GM23338 (cell line): ENCODE measurements at regions not wholly inside any gene's neighbourhood (a gene's known extent, or its start where the extent isn't known, plus 50 kb on each side); places are given as distances from the start of the nearest gene placed in this dataset.

Experiments
- ATAC-seq: fragments of 200-7000 bp; cut with Tn5 transposase; 3 replicates; pipeline ENCODE4 v1.9.1; 2020
- DNase-seq: peaks from one replicate; pipeline ENCODE4 v3.0.0-alpha.2; 2015; ENCODE audit warnings: low spot score
- H2AFZ ChIP-seq: fragments of 200-600 bp; sonication (generic); 2 replicates; pipeline ENCODE4 v1.8.0; 2016; ENCODE audit warnings: antibody characterized with exemption, mild to moderate bottlenecking, moderate library complexity
- H3F3A ChIP-seq: fragments of 200-600 bp; sonication (generic); replicated peaks from 2 replicates; pipeline ENCODE4 v1.8.0; 2017; ENCODE audit warnings: antibody characterized with exemption, mixed run types, low read depth
- H3K27ac ChIP-seq: fragments of 200-600 bp; sonication (generic); 2 replicates; pipeline ENCODE4 v1.6.1; 2016; ENCODE audit warnings: low read depth
- H3K27me3 ChIP-seq: fragments of 200-600 bp; sonication (generic); 2 replicates; pipeline ENCODE4 v1.8.0; 2016; ENCODE audit warnings: mild to moderate bottlenecking, mixed run types, moderate library complexity; ENCODE audit not compliant: insufficient read depth
- H3K36me3 ChIP-seq: fragments of 200-600 bp; sonication (generic); 2 replicates; pipeline ENCODE4 v1.8.0; 2016; ENCODE audit warnings: mild to moderate bottlenecking; ENCODE audit not compliant: insufficient read depth
- H3K4me1 ChIP-seq: fragments of 200-600 bp; sonication (generic); 2 replicates; pipeline ENCODE4 v1.8.0; 2016; ENCODE audit warnings: mild to moderate bottlenecking, moderate library complexity; ENCODE audit not compliant: insufficient read depth
- H3K4me2 ChIP-seq: fragments of 200-600 bp; sonication (generic); 2 replicates; pipeline ENCODE4 v1.7.1; 2017; ENCODE audit warnings: mixed run types
- H3K4me3 ChIP-seq: fragments of 200-600 bp; sonication (generic); 2 replicates; pipeline ENCODE4 v1.6.1; 2016; ENCODE audit warnings: mixed run types
- H3K79me2 ChIP-seq: fragments of 200-600 bp; sonication (generic); replicated peaks from 2 replicates; pipeline ENCODE4 v1.8.0; 2017; ENCODE audit warnings: mild to moderate bottlenecking; ENCODE audit not compliant: insufficient read depth
- H3K9me2 ChIP-seq: fragments of 200-600 bp; sonication (generic); 2 replicates; pipeline ENCODE4 v1.8.0; 2017; ENCODE audit not compliant: insufficient read depth
- H4K20me1 ChIP-seq: fragments of 200-600 bp; sonication (generic); replicated peaks from 2 replicates; pipeline ENCODE4 v1.8.0; 2017; ENCODE audit warnings: mild to moderate bottlenecking; ENCODE audit not compliant: insufficient read depth
- H3K27ac Mint-ChIP-seq: 2 replicates; pipeline ENCODE4 v1.8.0; 2020; ENCODE audit warnings: inconsistent platforms, mild to moderate bottlenecking, moderate library complexity, mixed read lengths
- H3K27me3 Mint-ChIP-seq: 3 replicates; pipeline ENCODE4 v1.8.0; 2022; ENCODE audit warnings: low read depth, mild to moderate bottlenecking, moderate library complexity, mixed read lengths, inconsistent platforms; ENCODE audit not compliant: insufficient read depth, poor library complexity
- H3K36me3 Mint-ChIP-seq: 3 replicates; pipeline ENCODE4 v1.8.0; 2021; ENCODE audit warnings: low read depth, mild to moderate bottlenecking, inconsistent platforms, moderate library complexity, mixed read lengths
- H3K4me1 Mint-ChIP-seq: 3 replicates; pipeline ENCODE4 v1.8.0; 2020; ENCODE audit warnings: mild to moderate bottlenecking, inconsistent platforms, mixed read lengths
- H3K4me3 Mint-ChIP-seq: 3 replicates; pipeline ENCODE4 v1.8.0; 2021; ENCODE audit warnings: moderate library complexity, mild to moderate bottlenecking, inconsistent platforms, mixed read lengths
- H3K9me3 Mint-ChIP-seq: 3 replicates; pipeline ENCODE4 v1.8.0; 2020; ENCODE audit warnings: moderate library complexity, mild to moderate bottlenecking, inconsistent platforms, mixed read lengths
- CREB1 ChIP-seq: fragments of 250-450 bp; sonication (Bioruptor Pico); IDR thresholded peaks from 2 replicates; pipeline ENCODE4 v1.5.0; 2020; ENCODE audit warnings: low read depth, mild to moderate bottlenecking, moderate library complexity
- CTCF ChIP-seq, 2 experiments: fragments of 200-600 bp in 1 of 2; sonication (generic) in 1 of 2; conservative IDR thresholded peaks; 2 replicates each; pipeline versions ENCODE4 v1.5.1 to v1.6.1; 2016 to 2017; ENCODE audit warnings: antibody characterized with exemption in 2 of 2, low read depth in 2 of 2, mild to moderate bottlenecking in 2 of 2, moderate library complexity in 1 of 2
- EZH2 ChIP-seq: fragments of 200-600 bp; sonication (generic); IDR thresholded peaks from one replicate; pipeline ENCODE4 v1.8.0; 2017; ENCODE audit warnings: antibody characterized with exemption, mild to moderate bottlenecking, low read depth; ENCODE audit not compliant: unreplicated experiment
- NANOG ChIP-seq: IDR thresholded peaks from 2 replicates; pipeline ENCODE4 v1.6.1; 2016; ENCODE audit warnings: antibody characterized with exemption, borderline replicate concordance
- POLR2AphosphoS5 ChIP-seq: IDR thresholded peaks from 2 replicates; pipeline ENCODE4 v1.6.1; 2016; ENCODE audit warnings: antibody characterized with exemption, low read depth
- ZNF114 ChIP-seq: fragments of 250-450 bp; sonication (Bioruptor Pico); IDR thresholded peaks from 2 replicates; pipeline ENCODE4 v1.5.0; 2020; ENCODE audit warnings: mild to moderate bottlenecking, moderate library complexity
- ZNF331 ChIP-seq: fragments of 250-450 bp; sonication (Bioruptor Pico); IDR thresholded peaks from 2 replicates; pipeline ENCODE4 v1.5.0; 2020; ENCODE audit warnings: low read depth, mild to moderate bottlenecking, moderate library complexity
- TF ChIP-seq, protein P1 (sequence below): IDR thresholded peaks from one replicate; pipeline ENCODE4 v1.6.1; 2018; ENCODE audit warnings: antibody characterized with exemption; ENCODE audit not compliant: unreplicated experiment
- TF ChIP-seq, protein P2 (sequence below): IDR thresholded peaks from 2 replicates; pipeline ENCODE4 v1.6.1; 2016; ENCODE audit warnings: antibody characterized with exemption

DNA sequence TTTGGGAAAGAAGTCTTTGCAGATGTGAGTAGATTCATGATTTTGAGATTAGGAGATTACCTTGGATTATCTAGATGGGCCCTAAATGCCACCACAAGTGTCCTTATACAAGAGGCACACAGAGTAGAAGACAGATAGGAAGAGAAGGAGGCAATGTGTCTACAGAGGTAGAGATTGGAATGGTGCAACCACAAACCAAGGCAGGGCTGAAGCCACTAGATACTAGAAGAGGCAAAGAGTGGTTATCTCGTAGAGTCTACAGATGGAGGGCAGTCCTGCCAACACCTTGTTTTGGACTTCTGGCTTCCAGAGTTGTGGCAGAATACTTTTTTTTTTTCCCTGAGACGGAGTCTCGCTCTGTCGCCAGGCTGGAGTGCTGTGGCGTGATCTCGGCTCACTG lies 138.3 kb upstream of the AKIRIN2 start (continued):
- TF ChIP-seq, protein P1, sequence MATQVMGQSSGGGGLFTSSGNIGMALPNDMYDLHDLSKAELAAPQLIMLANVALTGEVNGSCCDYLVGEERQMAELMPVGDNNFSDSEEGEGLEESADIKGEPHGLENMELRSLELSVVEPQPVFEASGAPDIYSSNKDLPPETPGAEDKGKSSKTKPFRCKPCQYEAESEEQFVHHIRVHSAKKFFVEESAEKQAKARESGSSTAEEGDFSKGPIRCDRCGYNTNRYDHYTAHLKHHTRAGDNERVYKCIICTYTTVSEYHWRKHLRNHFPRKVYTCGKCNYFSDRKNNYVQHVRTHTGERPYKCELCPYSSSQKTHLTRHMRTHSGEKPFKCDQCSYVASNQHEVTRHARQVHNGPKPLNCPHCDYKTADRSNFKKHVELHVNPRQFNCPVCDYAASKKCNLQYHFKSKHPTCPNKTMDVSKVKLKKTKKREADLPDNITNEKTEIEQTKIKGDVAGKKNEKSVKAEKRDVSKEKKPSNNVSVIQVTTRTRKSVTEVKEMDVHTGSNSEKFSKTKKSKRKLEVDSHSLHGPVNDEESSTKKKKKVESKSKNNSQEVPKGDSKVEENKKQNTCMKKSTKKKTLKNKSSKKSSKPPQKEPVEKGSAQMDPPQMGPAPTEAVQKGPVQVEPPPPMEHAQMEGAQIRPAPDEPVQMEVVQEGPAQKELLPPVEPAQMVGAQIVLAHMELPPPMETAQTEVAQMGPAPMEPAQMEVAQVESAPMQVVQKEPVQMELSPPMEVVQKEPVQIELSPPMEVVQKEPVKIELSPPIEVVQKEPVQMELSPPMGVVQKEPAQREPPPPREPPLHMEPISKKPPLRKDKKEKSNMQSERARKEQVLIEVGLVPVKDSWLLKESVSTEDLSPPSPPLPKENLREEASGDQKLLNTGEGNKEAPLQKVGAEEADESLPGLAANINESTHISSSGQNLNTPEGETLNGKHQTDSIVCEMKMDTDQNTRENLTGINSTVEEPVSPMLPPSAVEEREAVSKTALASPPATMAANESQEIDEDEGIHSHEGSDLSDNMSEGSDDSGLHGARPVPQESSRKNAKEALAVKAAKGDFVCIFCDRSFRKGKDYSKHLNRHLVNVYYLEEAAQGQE: no peak
- no peak for TF ChIP-seq ZNF331 (CRISPR knock-in tag)
- no peak for TF ChIP-seq NANOG
- TF ChIP-seq, protein P2, sequence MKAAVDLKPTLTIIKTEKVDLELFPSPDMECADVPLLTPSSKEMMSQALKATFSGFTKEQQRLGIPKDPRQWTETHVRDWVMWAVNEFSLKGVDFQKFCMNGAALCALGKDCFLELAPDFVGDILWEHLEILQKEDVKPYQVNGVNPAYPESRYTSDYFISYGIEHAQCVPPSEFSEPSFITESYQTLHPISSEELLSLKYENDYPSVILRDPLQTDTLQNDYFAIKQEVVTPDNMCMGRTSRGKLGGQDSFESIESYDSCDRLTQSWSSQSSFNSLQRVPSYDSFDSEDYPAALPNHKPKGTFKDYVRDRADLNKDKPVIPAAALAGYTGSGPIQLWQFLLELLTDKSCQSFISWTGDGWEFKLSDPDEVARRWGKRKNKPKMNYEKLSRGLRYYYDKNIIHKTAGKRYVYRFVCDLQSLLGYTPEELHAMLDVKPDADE: no peak
- no peak for TF ChIP-seq CTCF (conservative IDR thresholded peaks at IDR 0.05; ENCODE audit: low read depth in 2 of 2)
- no peak for TF ChIP-seq POLR2AphosphoS5
- no peak for TF ChIP-seq EZH2

DNA sequence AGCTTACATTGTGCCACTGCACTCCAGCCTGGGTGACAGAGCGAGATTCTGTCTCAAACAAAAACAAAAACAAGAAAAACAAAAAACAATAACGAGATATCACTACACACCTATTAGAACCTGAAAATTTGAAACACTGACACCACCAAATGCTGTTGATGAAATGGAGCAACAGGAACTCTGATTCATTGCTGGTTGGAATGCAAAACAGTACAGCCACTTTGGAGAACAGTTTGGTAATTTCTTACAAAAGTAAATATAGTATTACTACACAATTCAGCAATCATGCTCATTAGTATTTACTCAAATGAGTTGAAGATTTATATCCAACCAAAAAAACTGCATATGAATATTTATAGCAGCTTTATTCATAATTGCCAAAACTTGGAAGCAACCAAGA lies 135.8 kb upstream of the AKIRIN2 start:
- no peaks in the 10 kb centered on the region for H3K27me3 Mint-ChIP-seq
- Histone ChIP-seq H3K4me3 (no peak overlapping the region), H3K4me2 (no peak overlapping the region)

DNA sequence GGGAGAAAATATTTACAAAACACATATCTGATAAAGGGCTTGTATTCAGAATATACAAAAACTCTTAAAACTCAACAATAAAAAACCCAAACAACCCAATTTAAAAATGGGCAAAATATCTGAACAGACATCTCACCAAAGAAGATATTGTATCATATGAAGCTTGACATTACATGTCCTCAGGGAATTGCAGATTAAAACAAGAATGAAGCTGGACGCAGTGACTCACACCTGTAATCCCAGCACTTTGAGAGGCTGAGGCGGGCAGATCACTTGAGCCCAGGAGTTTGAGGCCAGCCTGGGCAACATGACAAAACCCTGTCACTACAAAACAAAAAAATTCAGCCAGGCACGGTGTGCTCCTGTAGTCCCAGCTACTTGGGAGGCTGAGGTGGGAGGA lies 135.4 kb upstream of the AKIRIN2 start:
- H3K4me1 ChIP-seq: no peaks in the 10 kb centered on the region
- H3K36me3 Mint-ChIP-seq: no peaks in the 10 kb centered on the region; the same call in 2 of the 3 replicates
- no peak overlapping the region for H2AFZ ChIP-seq
- H3K9me2 ChIP-seq: peaks cover 4% of the 10 kb centered on the region
- no peak overlapping the region for H3K27ac Mint-ChIP-seq
- no peaks in the 10 kb centered on the region for H3K36me3 ChIP-seq
- ATAC-seq (no peak), DNase-seq (no peak)
- H3K4me3 ChIP-seq: no peak overlapping the region
- no peaks in the 10 kb centered on the region for H3K27me3 ChIP-seq
- no peaks in the 10 kb centered on the region for H3F3A ChIP-seq
- H3K4me2 ChIP-seq: no peak overlapping the region
- H3K79me2 ChIP-seq: no peaks in the 10 kb centered on the region
- no peaks in the 10 kb centered on the region for H3K4me1 Mint-ChIP-seq
- no peak overlapping the region for H3K4me3 Mint-ChIP-seq
- H3K27ac ChIP-seq: no peak overlapping the region
- H3K27me3 Mint-ChIP-seq: no peaks in the 10 kb centered on the region
- H3K9me3 Mint-ChIP-seq: no peaks in the 10 kb centered on the region; the same call in 2 of the 3 replicates
- H4K20me1 ChIP-seq: no peaks in the 10 kb centered on the region
- TF ChIP-seq ZNF114 (CRISPR knock-in tag): no peak
- TF ChIP-seq CTCF (conservative IDR thresholded peaks at IDR 0.05; ENCODE audit: low read depth in 2 of 2): no peak

More for the DNA sequence above, 135.8 kb upstream of the AKIRIN2 start:
- Mint-ChIP-seq H3K4me1 (no peaks in the 10 kb centered on the region), H3K36me3 (no peaks in the 10 kb centered on the region; the same call in 2 of the 3 replicates), H3K27ac (no peak overlapping the region), H3K4me3 (no peak overlapping the region), H3K9me3 (no peaks in the 10 kb centered on the region; the same call in 2 of the 3 replicates)
- DNase-seq (no peak), ATAC-seq (no peak)
- Histone ChIP-seq H3K36me3 (no peaks in the 10 kb centered on the region), H3K27me3 (no peaks in the 10 kb centered on the region), H2AFZ (no peak overlapping the region), H3K4me1 (no peaks in the 10 kb centered on the region), H3F3A (no peaks in the 10 kb centered on the region), H3K27ac (no peak overlapping the region), H3K9me2 (peaks cover 4% of the 10 kb centered on the region), H3K79me2 (no peaks in the 10 kb centered on the region), H4K20me1 (no peaks in the 10 kb centered on the region)
- no peak for TF ChIP-seq CREB1
